Uterus (tissue), 2 donors: ENCODE measurements at regions not wholly inside any gene's neighbourhood (a gene's known extent, or its start where the extent isn't known, plus 50 kb on each side); places are given as distances from the start of the nearest gene placed in this dataset.

Experiments
- POLR2A ChIP-seq, 2 donors: fragments of 450-650 bp; IDR thresholded peaks; one replicate each; pipeline ENCODE4 v1.6.1; 2016; ENCODE audit warnings: antibody characterized with exemption in 2 of 2, mild to moderate bottlenecking in 1 of 2, moderate library complexity in 1 of 2
- TF ChIP-seq, protein P1 (sequence below), 4 experiments: fragments of 200-600 bp in 2 of 4; fragments of 450-650 bp in 2 of 4; sonication (generic) in 2 of 4; IDR thresholded peaks; one replicate each; pipeline ENCODE4 v1.5.1; 2016 to 2019; ENCODE audit warnings: antibody characterized with exemption in 4 of 4, mild to moderate bottlenecking in 2 of 4, moderate library complexity in 1 of 4

DNA sequence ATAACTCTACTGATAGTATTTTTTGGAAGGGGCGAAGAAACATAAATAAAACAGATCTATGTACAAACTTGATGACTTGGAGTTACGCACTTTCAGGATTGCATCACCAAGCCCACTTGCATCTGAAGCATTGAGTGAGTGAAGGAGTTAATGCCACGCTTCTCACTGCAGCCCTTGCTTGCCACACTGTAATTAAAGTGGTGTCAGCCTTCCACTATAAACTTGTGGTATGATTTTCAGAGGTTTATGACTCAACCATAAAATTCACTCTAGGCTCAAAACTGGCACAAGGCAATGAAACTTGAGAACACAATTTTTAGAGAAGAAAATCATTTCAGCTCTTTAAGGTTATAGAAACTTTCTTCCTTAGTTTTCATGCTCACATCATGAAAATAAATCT lies 93.9 kb upstream of the PRMT6 start:
- TF ChIP-seq, protein P1, sequence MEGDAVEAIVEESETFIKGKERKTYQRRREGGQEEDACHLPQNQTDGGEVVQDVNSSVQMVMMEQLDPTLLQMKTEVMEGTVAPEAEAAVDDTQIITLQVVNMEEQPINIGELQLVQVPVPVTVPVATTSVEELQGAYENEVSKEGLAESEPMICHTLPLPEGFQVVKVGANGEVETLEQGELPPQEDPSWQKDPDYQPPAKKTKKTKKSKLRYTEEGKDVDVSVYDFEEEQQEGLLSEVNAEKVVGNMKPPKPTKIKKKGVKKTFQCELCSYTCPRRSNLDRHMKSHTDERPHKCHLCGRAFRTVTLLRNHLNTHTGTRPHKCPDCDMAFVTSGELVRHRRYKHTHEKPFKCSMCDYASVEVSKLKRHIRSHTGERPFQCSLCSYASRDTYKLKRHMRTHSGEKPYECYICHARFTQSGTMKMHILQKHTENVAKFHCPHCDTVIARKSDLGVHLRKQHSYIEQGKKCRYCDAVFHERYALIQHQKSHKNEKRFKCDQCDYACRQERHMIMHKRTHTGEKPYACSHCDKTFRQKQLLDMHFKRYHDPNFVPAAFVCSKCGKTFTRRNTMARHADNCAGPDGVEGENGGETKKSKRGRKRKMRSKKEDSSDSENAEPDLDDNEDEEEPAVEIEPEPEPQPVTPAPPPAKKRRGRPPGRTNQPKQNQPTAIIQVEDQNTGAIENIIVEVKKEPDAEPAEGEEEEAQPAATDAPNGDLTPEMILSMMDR (IDR thresholded peaks at IDR 0.05), result no peak
- TF ChIP-seq POLR2A (IDR thresholded peaks at IDR 0.05), result no peak
